SIG-M5 (cell line): ENCODE measurements at regions not wholly inside any gene's neighbourhood (a gene's known extent, or its start where the extent isn't known, plus 50 kb on each side); places are given as distances from the start of the nearest gene placed in this dataset.

Source experiments
- DNase-seq: peaks from one replicate; lab custom pipeline; 2025; lab: John Stamatoyannopoulos, UW

GRCh38 chr1:80778094-80778840 is 1022.5 kb upstream of the ADGRL2 start:
- DNase-seq: no peak

GRCh38 chr1:80776266-80776665 is 1024.5 kb upstream of the ADGRL2 start:
- DNase-seq: no peak

GRCh38 chr1:80769208-80769750 is 1031.5 kb upstream of the ADGRL2 start:
- DNase-seq: no peak

- no peak for DNase-seq
These were observed 1033.0 kb upstream of the ADGRL2 start for GRCh38 chr1:80767711-80768110.

- DNase-seq: no peak
These were observed 1041.4 kb upstream of the ADGRL2 start for GRCh38 chr1:80759354-80759753.

GRCh38 chr1:80755944-80756343 is 1044.8 kb upstream of the ADGRL2 start:
- DNase-seq: no peak

- DNase-seq: no peak
These were observed 1049.5 kb upstream of the ADGRL2 start for GRCh38 chr1:80751204-80751603.

- DNase-seq: no peak
These were observed 1069.4 kb upstream of the ADGRL2 start for GRCh38 chr1:80731241-80731894.

GRCh38 chr1:80722611-80723010 is 1078.1 kb upstream of the ADGRL2 start:
- no peak for DNase-seq

- DNase-seq: no peak
These were observed 1094.2 kb upstream of the ADGRL2 start for GRCh38 chr1:80706526-80706925.

- no peak for DNase-seq
These were observed 1122.3 kb upstream of the ADGRL2 start for GRCh38 chr1:80678438-80678837.

- DNase-seq: no peak
These were observed 1125.3 kb upstream of the ADGRL2 start for GRCh38 chr1:80675454-80675853.

- no peak for DNase-seq
These were observed 1126.7 kb upstream of the ADGRL2 start for GRCh38 chr1:80673935-80674597.

- no peak for DNase-seq
These were observed 1132.4 kb upstream of the ADGRL2 start for GRCh38 chr1:80668372-80668771.

- no peak for DNase-seq
These were observed 1134.7 kb upstream of the ADGRL2 start for GRCh38 chr1:80666073-80666472.

- DNase-seq: no peak
These were observed 1141.6 kb upstream of the ADGRL2 start for GRCh38 chr1:80659161-80659560.

- DNase-seq: no peak
These were observed 1143.0 kb upstream of the ADGRL2 start for GRCh38 chr1:80657707-80658106.

- no peak for DNase-seq
These were observed 1143.6 kb upstream of the ADGRL2 start for GRCh38 chr1:80657044-80657643.

GRCh38 chr1:80656641-80657040 is 1144.1 kb upstream of the ADGRL2 start:
- DNase-seq: no peak

- DNase-seq: no peak
These were observed 1144.6 kb upstream of the ADGRL2 start for GRCh38 chr1:80656014-80656636.

- no peak for DNase-seq
These were observed 1154.7 kb upstream of the ADGRL2 start for GRCh38 chr1:80646053-80646452.

- DNase-seq: no peak
These were observed 1155.1 kb upstream of the ADGRL2 start for GRCh38 chr1:80645621-80646020.
